ENCODE measurements at regions not wholly inside any gene's neighbourhood (a gene's known extent, or its start where the extent isn't known, plus 50 kb on each side); places are given as distances from the start of the nearest gene placed in this dataset.
"Not testable (repeated sequence)": the region's sequence is repeated elsewhere in the genome, so short reads cannot be mapped to it uniquely, and the experiment has no call there.

DNA sequence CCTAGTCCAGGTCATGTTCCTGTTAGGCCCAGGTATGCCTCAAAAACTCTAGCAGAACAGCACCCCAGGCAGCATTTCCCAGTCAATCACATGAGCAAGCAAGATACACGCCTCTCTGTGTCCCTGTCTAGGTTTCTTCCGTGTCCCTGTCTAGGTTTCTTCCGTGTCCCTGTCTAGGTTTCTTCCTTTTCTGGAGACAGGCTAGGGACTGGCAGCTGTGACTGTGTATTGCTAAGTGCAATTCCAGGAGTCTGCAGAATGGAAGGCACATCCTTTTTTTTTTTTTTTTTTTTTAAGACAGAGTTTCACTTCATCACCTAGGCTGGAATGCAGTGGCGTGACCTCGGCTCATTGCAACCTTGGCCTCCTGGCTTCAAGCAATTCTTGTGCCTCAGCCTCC lies 77.6 kb downstream of the SETD4 start:
- TF ChIP-seq EP300 (IDR thresholded peaks at IDR 0.05) (no peak), POLR2AphosphoS5 (IDR thresholded peaks at IDR 0.05) (no peak)
- Histone ChIP-seq H3K27me3 (no peaks in the 10 kb centered on the region), H3K4me3 (no peak overlapping the region), H3K36me3 (no peaks in the 10 kb centered on the region), H3K9me3 (peaks cover 0 to 7% (median 0%) of the 10 kb centered on the region in 4 donors), H3K27ac (no peak overlapping the region), H3K4me1 (peaks cover 0 to 13% (median 3%) of the 10 kb centered on the region in 4 donors)
- DNase-seq (no peak), ATAC-seq (ENCODE audit: low FRiP score in 2 of 2) (no peak)
- 73 to 94% methylated on average over 5 of the region's 5 CpGs for WGBS, 2 donors

DNA sequence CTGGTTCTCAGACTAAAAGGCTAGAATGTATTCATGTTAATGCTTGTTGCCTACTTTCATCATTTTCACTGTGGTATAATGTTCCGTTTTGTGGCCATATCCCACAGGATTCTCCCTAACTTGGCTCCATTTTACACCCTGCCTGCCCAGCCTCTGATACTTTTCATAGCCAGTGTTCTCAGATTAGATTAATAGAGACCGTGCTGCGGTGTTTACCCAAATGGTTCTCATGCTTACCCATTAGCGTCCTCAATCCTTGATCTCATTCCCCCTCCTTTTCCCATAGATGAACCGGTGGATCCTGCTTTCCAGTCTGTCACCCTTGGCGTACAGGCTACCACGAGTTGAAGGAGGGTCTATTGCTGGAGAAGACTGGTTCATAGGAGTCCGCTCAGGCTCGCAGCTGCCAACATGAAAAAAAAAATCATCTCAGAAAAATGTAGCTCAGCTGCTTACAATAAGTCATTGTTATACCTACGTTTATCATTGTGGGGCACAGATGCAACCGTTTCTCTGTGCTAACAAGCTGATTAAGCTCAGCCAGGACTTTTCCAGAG lies 78.7 kb downstream of the SETD4 start:
- DNase-seq: no peak
- no peak overlapping the region for H3K4me3 ChIP-seq
- TF ChIP-seq, protein P1, sequence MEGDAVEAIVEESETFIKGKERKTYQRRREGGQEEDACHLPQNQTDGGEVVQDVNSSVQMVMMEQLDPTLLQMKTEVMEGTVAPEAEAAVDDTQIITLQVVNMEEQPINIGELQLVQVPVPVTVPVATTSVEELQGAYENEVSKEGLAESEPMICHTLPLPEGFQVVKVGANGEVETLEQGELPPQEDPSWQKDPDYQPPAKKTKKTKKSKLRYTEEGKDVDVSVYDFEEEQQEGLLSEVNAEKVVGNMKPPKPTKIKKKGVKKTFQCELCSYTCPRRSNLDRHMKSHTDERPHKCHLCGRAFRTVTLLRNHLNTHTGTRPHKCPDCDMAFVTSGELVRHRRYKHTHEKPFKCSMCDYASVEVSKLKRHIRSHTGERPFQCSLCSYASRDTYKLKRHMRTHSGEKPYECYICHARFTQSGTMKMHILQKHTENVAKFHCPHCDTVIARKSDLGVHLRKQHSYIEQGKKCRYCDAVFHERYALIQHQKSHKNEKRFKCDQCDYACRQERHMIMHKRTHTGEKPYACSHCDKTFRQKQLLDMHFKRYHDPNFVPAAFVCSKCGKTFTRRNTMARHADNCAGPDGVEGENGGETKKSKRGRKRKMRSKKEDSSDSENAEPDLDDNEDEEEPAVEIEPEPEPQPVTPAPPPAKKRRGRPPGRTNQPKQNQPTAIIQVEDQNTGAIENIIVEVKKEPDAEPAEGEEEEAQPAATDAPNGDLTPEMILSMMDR (IDR thresholded peaks at IDR 0.05): no peak
- TF ChIP-seq POLR2AphosphoS5 (IDR thresholded peaks at IDR 0.05) (no peak), EP300 (IDR thresholded peaks at IDR 0.05) (no peak), POLR2A (IDR thresholded peaks at IDR 0.05) (no peak)

DNA sequence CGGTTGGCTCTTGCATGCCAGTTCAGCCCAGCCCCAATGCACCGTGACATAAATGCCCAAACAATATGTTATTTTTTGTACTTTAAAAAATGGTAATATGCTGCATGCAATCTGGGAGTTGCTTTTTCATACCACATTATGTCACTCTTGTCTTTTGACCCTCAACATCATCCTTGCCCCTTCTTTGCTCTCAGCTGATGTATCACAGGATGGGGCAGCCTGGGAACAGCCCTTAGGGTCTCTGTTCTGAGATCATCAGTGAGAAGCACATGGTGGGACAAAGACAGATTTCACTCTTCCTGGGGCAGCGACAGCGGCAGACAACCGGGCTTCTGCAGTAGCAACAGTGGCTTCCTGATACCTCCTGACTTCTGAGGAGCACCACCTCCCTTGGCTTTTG lies 79.5 kb downstream of the SETD4 start:
- H3K27me3 ChIP-seq: no peaks in the 10 kb centered on the region
- peaks cover 0 to 5% (median 1%) of the 10 kb centered on the region in 4 donors for H3K4me1 ChIP-seq
- H3K27ac ChIP-seq: no peak overlapping the region
- DNase-seq (no peak), ATAC-seq (ENCODE audit: low FRiP score in 2 of 2) (no peak)
- no peak for TF ChIP-seq POLR2AphosphoS5 (IDR thresholded peaks at IDR 0.05)
- TF ChIP-seq EP300 (IDR thresholded peaks at IDR 0.05): no peak
- no peak for TF ChIP-seq POLR2A (IDR thresholded peaks at IDR 0.05)
- H3K36me3 ChIP-seq: no peaks in the 10 kb centered on the region
- WGBS, 2 donors: 66 to 83% methylated on average over 5 of the region's 5 CpGs
- H3K4me3 ChIP-seq: no peak overlapping the region
- peaks cover 0 to 7% (median 0%) of the 10 kb centered on the region in 4 donors for H3K9me3 ChIP-seq

More for the DNA sequence above, 78.7 kb downstream of the SETD4 start:
- H3K9me3 ChIP-seq: peaks cover 0 to 7% (median 0%) of the 10 kb centered on the region in 4 donors
- H3K4me1 ChIP-seq: peaks cover 0 to 5% (median 1%) of the 10 kb centered on the region in 4 donors
- H3K36me3 ChIP-seq: no peaks in the 10 kb centered on the region
- H3K27me3 ChIP-seq: no peaks in the 10 kb centered on the region
- no peak for ATAC-seq (ENCODE audit: low FRiP score in 2 of 2)
- WGBS, 2 donors: 56 to 70% methylated on average over 11 of the region's 11 CpGs
- H3K27ac ChIP-seq: no peak overlapping the region

DNA sequence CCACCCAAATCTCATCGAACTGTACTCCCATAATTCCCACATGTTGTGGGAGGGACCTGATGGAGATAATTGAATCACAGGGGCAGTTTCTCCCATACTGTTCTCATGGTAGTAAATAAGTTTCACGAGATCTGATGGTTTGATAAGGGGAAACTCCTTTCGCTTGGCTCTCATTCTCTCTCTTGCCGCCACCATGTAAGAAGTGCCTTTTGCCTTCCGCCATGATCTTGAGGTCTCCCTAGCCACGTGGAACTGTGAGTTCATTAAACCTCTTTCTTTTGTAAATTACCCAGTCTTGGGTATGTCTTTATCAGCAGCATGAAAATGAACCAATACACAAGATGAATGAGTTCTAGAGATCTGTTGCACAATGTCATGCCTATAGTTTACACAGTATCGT lies 82.5 kb downstream of the SETD4 start:
- not testable (repeated sequence) for H3K36me3 ChIP-seq; H3K27ac ChIP-seq; DNase-seq; ATAC-seq (ENCODE audit: low FRiP score in 2 of 2); H3K27me3 ChIP-seq; H3K9me3 ChIP-seq; H3K4me1 ChIP-seq; H3K4me3 ChIP-seq
- WGBS, 2 donors: 83 to 89% methylated on average over 7 of the region's 7 CpGs

DNA sequence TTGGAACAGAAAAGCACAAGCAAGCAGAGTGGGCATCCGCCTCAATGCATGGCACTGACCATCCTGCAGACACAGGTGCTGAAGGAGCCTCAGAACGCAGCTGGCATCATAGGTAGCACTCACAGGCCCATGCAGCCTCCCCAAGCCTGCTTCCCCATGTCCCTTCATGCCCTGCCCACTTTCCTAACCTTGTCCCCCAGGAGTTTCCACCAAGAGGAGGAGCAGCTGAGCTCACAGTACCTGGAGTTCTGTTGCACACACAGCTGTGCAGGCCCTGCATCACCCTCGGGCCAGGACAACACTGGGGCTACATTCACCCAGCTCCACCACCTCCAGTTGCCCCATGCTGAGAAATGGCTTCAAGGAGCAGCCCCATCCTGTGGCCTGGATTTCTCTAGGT lies 83.4 kb downstream of the SETD4 start:
- Histone ChIP-seq H3K36me3 (no peaks in the 10 kb centered on the region), H3K9me3 (peaks cover 0 to 7% (median 0%) of the 10 kb centered on the region in 4 donors), H3K27ac (no peak overlapping the region), H3K4me3 (no peak overlapping the region), H3K4me1 (peaks cover 0 to 4% (median 0%) of the 10 kb centered on the region in 4 donors), H3K27me3 (no peaks in the 10 kb centered on the region)
- WGBS, 2 donors: 80 to 82% methylated on average over 3 of the region's 3 CpGs
- DNase-seq (no peak), ATAC-seq (ENCODE audit: low FRiP score in 2 of 2) (no peak)
- TF ChIP-seq, protein P1 (IDR thresholded peaks at IDR 0.05): no peak
- TF ChIP-seq POLR2AphosphoS5 (IDR thresholded peaks at IDR 0.05): no peak
- no peak for TF ChIP-seq EP300 (IDR thresholded peaks at IDR 0.05)
- TF ChIP-seq POLR2A (IDR thresholded peaks at IDR 0.05): no peak

DNA sequence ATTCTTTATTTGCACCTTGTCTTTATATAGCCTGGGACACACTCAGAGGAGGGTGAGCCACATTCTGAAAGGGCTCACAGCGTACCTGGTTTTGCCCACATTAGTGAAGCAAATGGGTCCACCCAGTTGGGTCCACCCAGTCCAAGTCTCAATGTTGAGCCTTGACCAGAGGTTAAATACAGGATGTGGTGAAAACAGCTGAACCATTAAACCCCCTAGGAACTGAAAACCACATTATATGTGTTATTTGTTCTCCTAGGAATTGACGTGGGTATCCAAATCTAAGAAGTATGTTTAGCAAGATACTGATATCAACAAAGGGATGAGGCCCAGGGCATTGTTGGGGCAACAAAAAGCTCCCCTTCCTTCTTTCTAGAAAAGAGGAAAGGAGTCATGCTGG lies 83.8 kb downstream of the SETD4 start:
- Histone ChIP-seq H3K27me3 (no peaks in the 10 kb centered on the region), H3K36me3 (no peaks in the 10 kb centered on the region), H3K9me3 (peaks cover 0 to 7% (median 0%) of the 10 kb centered on the region in 4 donors), H3K27ac (no peak overlapping the region), H3K4me3 (no peak overlapping the region), H3K4me1 (peaks cover 0 to 4% (median 0%) of the 10 kb centered on the region in 4 donors)
- WGBS, 2 donors: 77 to 90% methylated on average over 2 of the region's 2 CpGs
- DNase-seq (no peak), ATAC-seq (ENCODE audit: low FRiP score in 2 of 2) (no peak)
- TF ChIP-seq, protein P1 (IDR thresholded peaks at IDR 0.05): no peak
- TF ChIP-seq EP300 (IDR thresholded peaks at IDR 0.05) (no peak), POLR2A (IDR thresholded peaks at IDR 0.05) (no peak), POLR2AphosphoS5 (IDR thresholded peaks at IDR 0.05) (no peak)

All from upper lobe of left lung (tissue), 6 donors.